H9 (cell line): ENCODE measurements at regions not wholly inside any gene's neighbourhood (a gene's known extent, or its start where the extent isn't known, plus 50 kb on each side); places are given as distances from the start of the nearest gene placed in this dataset.

Source experiments
- DNase-seq: peaks from one replicate; pipeline ENCODE4 v3.0.0-alpha.2; 2017
- H2AFZ ChIP-seq: one replicate; pipeline ENCODE4 v1.6.1; 2013; ENCODE audit warnings: mild to moderate bottlenecking, low read length, control low read depth, moderate library complexity
- H2AK5ac ChIP-seq: 2 replicates; pipeline ENCODE4 v1.6.1; 2013; ENCODE audit warnings: low read length, control low read depth, mixed read lengths; ENCODE audit not compliant: insufficient read length
- H2BK120ac ChIP-seq: one replicate; pipeline ENCODE4 v1.6.1; 2013; ENCODE audit warnings: low read depth, mild to moderate bottlenecking, low read length, control low read depth, inconsistent platforms; ENCODE audit not compliant: poor library complexity, severe bottlenecking
- H2BK12ac ChIP-seq: 2 replicates; pipeline ENCODE4 v1.6.1; 2013; ENCODE audit warnings: low read length, control low read depth, mixed read lengths, low read depth; ENCODE audit not compliant: insufficient read length
- H2BK15ac ChIP-seq: 2 replicates; pipeline ENCODE4 v1.6.1; 2013; ENCODE audit warnings: low read depth, low read length, control low read depth
- H2BK20ac ChIP-seq: one replicate; pipeline ENCODE4 v1.6.1; 2013; ENCODE audit warnings: low read depth, mild to moderate bottlenecking, low read length, control low read depth, inconsistent platforms; ENCODE audit not compliant: poor library complexity, severe bottlenecking
- H2BK5ac ChIP-seq: 2 replicates; pipeline ENCODE4 v1.6.1; 2013; ENCODE audit warnings: low read length, control low read depth, mixed read lengths; ENCODE audit not compliant: insufficient read length
- H3K14ac ChIP-seq: 2 replicates; pipeline ENCODE4 v1.6.1; 2013; ENCODE audit warnings: low read length, control low read depth; ENCODE audit not compliant: insufficient read depth
- H3K18ac ChIP-seq: 2 replicates; pipeline ENCODE4 v1.6.1; 2013; ENCODE audit warnings: low read depth, mild to moderate bottlenecking, mixed read lengths, low read length, control low read depth; ENCODE audit not compliant: insufficient read length
- H3K23ac ChIP-seq: 2 replicates; pipeline ENCODE4 v1.6.1; 2013; ENCODE audit warnings: low read length, control low read depth, mixed read lengths, low read depth; ENCODE audit not compliant: insufficient read length
- H3K23me2 ChIP-seq: 2 replicates; pipeline ENCODE4 v1.6.1; 2013; ENCODE audit warnings: low read depth, mild to moderate bottlenecking, mixed read lengths, low read length, control low read depth; ENCODE audit not compliant: insufficient read length, poor library complexity, severe bottlenecking
- H3K27ac ChIP-seq: 2 replicates; pipeline ENCODE4 v1.5.1; 2013; ENCODE audit warnings: low read length, control low read depth, mixed read lengths, low read depth; ENCODE audit not compliant: insufficient read length
- H3K27me3 ChIP-seq: 2 replicates; pipeline ENCODE4 v1.6.1; 2013; ENCODE audit warnings: low read length, control low read depth, inconsistent platforms; ENCODE audit not compliant: insufficient read depth
- H3K4ac ChIP-seq: 2 replicates; pipeline ENCODE4 v1.6.1; 2013; ENCODE audit warnings: low read depth, mild to moderate bottlenecking, control low read depth, inconsistent platforms, low read length, moderate library complexity
- H3K4me1 ChIP-seq: 2 replicates; pipeline ENCODE4 v1.6.1; 2013; ENCODE audit warnings: low read length, control low read depth, inconsistent platforms; ENCODE audit not compliant: insufficient read depth
- H3K4me2 ChIP-seq: 2 replicates; pipeline ENCODE4 v1.6.1; 2013; ENCODE audit warnings: low read length, control low read depth, mixed read lengths; ENCODE audit not compliant: insufficient read length, insufficient read depth
- H3K56ac ChIP-seq: 2 replicates; pipeline ENCODE4 v1.6.1; 2013; ENCODE audit warnings: low read depth, mild to moderate bottlenecking, mixed read lengths, low read length, control low read depth; ENCODE audit not compliant: insufficient read length
- H3K79me1 ChIP-seq: 2 replicates; pipeline ENCODE4 v1.6.1; 2013; ENCODE audit warnings: low read depth, mild to moderate bottlenecking, moderate library complexity, low read length, control low read depth, inconsistent platforms; ENCODE audit not compliant: insufficient read depth, poor library complexity, severe bottlenecking
- H3K79me2 ChIP-seq: 2 replicates; pipeline ENCODE4 v1.6.1; 2013; ENCODE audit warnings: low read length, control low read depth, inconsistent platforms; ENCODE audit not compliant: insufficient read depth
- H3K9ac ChIP-seq: 2 replicates; pipeline ENCODE4 v1.6.1; 2013; ENCODE audit warnings: low read length, control low read depth, mixed read lengths; ENCODE audit not compliant: insufficient read length; ENCODE audit errors: extremely low read depth
- H3K9me3 ChIP-seq: one replicate; pipeline ENCODE4 v1.6.1; 2013; ENCODE audit warnings: low read depth, low read length, inconsistent platforms; ENCODE audit not compliant: control insufficient read depth
- H3T11ph ChIP-seq: one replicate; pipeline ENCODE4 v1.6.1; 2013; ENCODE audit warnings: mild to moderate bottlenecking, low read length, control low read depth, inconsistent platforms
- H4K20me1 ChIP-seq: one replicate; pipeline ENCODE4 v1.6.1; 2013; ENCODE audit not compliant: control insufficient read depth, insufficient read length, insufficient read depth
- H4K5ac ChIP-seq: 2 replicates; pipeline ENCODE4 v1.6.1; 2013; ENCODE audit warnings: low read depth, mild to moderate bottlenecking, mixed read lengths, low read length, control low read depth; ENCODE audit not compliant: insufficient read length
- H4K8ac ChIP-seq: replicated peaks from 2 replicates; pipeline ENCODE4 v1.6.1; 2013; ENCODE audit warnings: low read length, control low read depth, mixed read lengths, low read depth; ENCODE audit not compliant: insufficient read length
- H4K91ac ChIP-seq: 2 replicates; pipeline ENCODE4 v1.6.1; 2013; ENCODE audit warnings: low read depth, mild to moderate bottlenecking, moderate library complexity, mixed read lengths, low read length, control low read depth; ENCODE audit not compliant: insufficient read length
- H3K27ac Mint-ChIP-seq, 3 experiments: 2 replicates in 2 of 3; 3 replicates in 1 of 3; pipeline ENCODE4 v1.8.0; 2020 to 2021; ENCODE audit warnings: mixed read lengths in 3 of 3, mild to moderate bottlenecking in 1 of 3, moderate library complexity in 1 of 3
- H3K27me3 Mint-ChIP-seq: 2 replicates; pipeline ENCODE4 v1.8.0; 2021; ENCODE audit warnings: low read depth, mild to moderate bottlenecking, moderate library complexity, mixed read lengths
- H3K36me3 Mint-ChIP-seq, 3 experiments: 2 replicates in 2 of 3; 3 replicates in 1 of 3; pipeline ENCODE4 v1.8.0; 2020 to 2021; ENCODE audit warnings: low read depth in 3 of 3, mixed read lengths in 3 of 3; ENCODE audit not compliant: insufficient read depth in 1 of 3
- H3K4me1 Mint-ChIP-seq, 2 experiments: 2 replicates each; pipeline ENCODE4 v1.8.0; 2020; ENCODE audit warnings: mixed read lengths in 2 of 2
- H3K4me3 Mint-ChIP-seq, 2 experiments: 2 replicates in 1 of 2; 3 replicates in 1 of 2; pipeline ENCODE4 v1.8.0; 2020 to 2021; ENCODE audit warnings: mild to moderate bottlenecking in 2 of 2, mixed read lengths in 2 of 2, moderate library complexity in 1 of 2
- H3K9me3 Mint-ChIP-seq, 2 experiments: 2 replicates in 1 of 2; 3 replicates in 1 of 2; pipeline ENCODE4 v1.8.0; 2020; ENCODE audit warnings: mild to moderate bottlenecking in 2 of 2, mixed read lengths in 2 of 2, moderate library complexity in 1 of 2
- WGBS: extraction: QIAGEN DNeasy Blood & Tissue Kit; methylation state at CpG from one replicate; pipeline ENCODE4 v1.1.7; 2013; ENCODE audit warnings: missing lambda C conversion rate, low lambda C conversion rate, mixed read lengths; ENCODE audit not compliant: insufficient read length; ENCODE audit errors: extremely low coverage; 5-methylcytosine and 5-hydroxymethylcytosine counted together
- TF ChIP-seq, protein P1 (sequence below): fragments of 200-600 bp; sonication (generic); conservative IDR thresholded peaks from 3 replicates; pipeline ENCODE4 v1.8.0; 2021; ENCODE audit warnings: antibody characterized with exemption, mild to moderate bottlenecking

DNA sequence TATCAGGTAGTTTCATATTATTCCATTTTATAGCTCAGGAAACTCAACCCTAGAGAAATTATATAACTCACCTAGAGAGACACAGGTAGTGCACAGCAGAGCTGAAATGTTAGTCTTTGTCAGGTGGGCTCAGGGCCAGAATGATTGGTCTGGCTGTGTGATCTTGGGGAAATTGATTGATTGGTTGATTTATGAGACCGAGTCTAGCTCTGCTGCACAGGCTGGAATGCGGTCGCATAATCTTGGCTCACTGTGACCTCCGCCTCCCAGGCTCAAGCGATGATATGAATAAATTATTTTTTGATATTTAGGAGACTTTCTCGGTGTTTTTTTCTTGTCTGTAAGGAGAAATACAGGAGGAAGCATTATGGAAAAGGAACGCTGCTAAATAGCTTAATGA, 239.9 kb upstream of the SLC10A2 start:
- Histone ChIP-seq H3K4ac (no peak overlapping the region), H2AFZ (no peak overlapping the region), H3K9ac (no peak overlapping the region), H3K23me2 (no peaks in the 10 kb centered on the region), H3K18ac (no peak overlapping the region), H4K20me1 (no peaks in the 10 kb centered on the region), H2BK15ac (no peak overlapping the region), H2BK20ac (no peak overlapping the region), H4K8ac (no peak overlapping the region), H4K5ac (no peak overlapping the region), H3K23ac (no peak overlapping the region), H3K4me2 (no peak overlapping the region), H2BK120ac (no peak overlapping the region), H3K56ac (no peak overlapping the region), H4K91ac (no peak overlapping the region), H3K14ac (no peak overlapping the region), H2AK5ac (no peak overlapping the region), H3K4me1 (no peaks in the 10 kb centered on the region), H2BK5ac (no peak overlapping the region), H3K9me3 (no peaks in the 10 kb centered on the region), H2BK12ac (no peak overlapping the region), H3K27me3 (no peaks in the 10 kb centered on the region), H3K79me1 (no peaks in the 10 kb centered on the region), H3T11ph (no peak overlapping the region), H3K79me2 (no peaks in the 10 kb centered on the region), H3K27ac (no peak overlapping the region)
- whole genome bisulfite sequencing = 100% methylated on average over 1 of the region's 7 CpGs
- Mint-ChIP-seq H3K36me3 (no peaks in the 10 kb centered on the region; a peak in 1 of 7 replicates), H3K27ac (no peak overlapping the region), H3K27me3 (no peaks in the 10 kb centered on the region), H3K4me1 (peaks cover 4% of the 10 kb centered on the region in 2 experiments), H3K9me3 (no peaks in the 10 kb centered on the region; a peak in 1 of 5 replicates), H3K4me3 (no peak overlapping the region)
- DNase-seq = no peak
- TF ChIP-seq, protein P1, sequence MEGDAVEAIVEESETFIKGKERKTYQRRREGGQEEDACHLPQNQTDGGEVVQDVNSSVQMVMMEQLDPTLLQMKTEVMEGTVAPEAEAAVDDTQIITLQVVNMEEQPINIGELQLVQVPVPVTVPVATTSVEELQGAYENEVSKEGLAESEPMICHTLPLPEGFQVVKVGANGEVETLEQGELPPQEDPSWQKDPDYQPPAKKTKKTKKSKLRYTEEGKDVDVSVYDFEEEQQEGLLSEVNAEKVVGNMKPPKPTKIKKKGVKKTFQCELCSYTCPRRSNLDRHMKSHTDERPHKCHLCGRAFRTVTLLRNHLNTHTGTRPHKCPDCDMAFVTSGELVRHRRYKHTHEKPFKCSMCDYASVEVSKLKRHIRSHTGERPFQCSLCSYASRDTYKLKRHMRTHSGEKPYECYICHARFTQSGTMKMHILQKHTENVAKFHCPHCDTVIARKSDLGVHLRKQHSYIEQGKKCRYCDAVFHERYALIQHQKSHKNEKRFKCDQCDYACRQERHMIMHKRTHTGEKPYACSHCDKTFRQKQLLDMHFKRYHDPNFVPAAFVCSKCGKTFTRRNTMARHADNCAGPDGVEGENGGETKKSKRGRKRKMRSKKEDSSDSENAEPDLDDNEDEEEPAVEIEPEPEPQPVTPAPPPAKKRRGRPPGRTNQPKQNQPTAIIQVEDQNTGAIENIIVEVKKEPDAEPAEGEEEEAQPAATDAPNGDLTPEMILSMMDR = no peak
